ENCODE measurements at regions not wholly inside any gene's neighbourhood (a gene's known extent, or its start where the extent isn't known, plus 50 kb on each side); places are given as distances from the start of the nearest gene placed in this dataset.

DNA sequence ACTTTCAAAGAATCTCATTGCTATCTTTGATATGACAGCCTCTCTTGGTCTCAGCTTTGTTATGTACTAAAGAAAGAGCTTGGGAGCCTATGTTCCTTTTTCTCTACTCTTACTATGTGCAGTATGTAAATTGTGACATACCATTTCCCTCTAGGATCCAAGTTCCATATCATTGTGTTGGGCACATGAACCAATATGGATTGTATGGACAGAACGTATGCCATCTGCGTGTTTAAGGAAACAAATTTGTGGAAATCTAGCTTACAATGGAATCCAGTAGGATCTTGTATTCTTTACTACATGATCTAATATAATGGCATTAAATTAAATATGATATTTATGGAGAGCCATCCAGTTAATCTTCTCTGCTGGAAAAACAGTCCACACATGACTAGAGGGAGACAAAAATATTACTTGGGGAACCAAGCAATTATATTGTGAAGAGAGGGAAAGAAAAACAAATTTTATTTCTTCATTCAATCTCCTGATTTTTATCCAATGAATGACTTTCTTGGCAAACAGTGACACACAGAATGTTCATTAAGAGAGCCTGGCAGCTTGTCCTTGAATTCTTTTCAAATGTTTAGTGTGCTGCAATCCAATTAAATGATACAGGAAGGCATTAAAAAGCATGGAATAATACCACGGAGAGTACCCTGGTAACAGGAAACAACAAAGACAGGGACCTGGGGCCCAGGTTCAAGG is 106.5 kb upstream of the DAB1 start:
- no peak for DNase-seq

GRCh38 chr1:57522575-57522974 is 98.7 kb upstream of the DAB1 start:
- no peak for DNase-seq

DNA sequence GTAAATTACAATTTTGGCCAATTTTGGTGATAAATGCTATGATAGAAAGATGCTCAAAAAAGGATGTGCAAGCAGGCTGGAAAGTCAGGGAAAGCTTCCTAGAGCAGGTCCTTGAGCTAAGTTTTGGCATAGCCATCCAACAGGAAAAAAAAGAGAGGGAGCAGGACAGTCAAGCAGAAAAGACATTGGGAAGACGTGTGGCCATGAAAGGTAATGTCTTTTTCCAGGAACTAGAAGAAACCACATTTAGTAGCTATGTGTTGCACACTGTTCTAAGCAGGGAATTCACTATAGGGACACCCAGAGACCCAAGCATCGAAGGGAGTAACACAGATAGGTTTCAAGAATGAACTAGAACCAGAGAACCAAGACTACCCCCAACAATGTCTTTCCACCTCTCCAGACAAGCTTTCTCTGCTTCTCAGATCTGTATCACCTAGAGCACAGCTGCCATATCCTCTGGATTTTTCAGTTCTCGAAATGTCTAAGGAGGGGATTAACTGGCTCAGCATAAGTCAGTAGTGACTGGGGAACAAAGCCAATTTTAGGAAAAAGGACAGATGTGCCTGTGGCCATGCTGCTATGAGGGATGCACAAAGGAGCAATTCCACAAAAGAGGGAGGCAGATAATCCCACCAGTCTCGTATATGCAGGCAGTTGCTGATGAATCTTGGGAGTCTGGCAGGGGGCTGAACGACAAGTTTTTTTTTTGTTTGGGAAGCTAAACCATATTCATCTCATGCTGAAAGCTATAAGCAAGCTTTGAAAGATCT is 97.1 kb upstream of the DAB1 start:
- no peak for DNase-seq

GRCh38 chr1:57518496-57518895 is 94.6 kb upstream of the DAB1 start:
- no peak for DNase-seq

- DNase-seq, result no peak
Measured at GRCh38 chr1:57517587-57518374, 93.9 kb upstream of the DAB1 start.

DNA sequence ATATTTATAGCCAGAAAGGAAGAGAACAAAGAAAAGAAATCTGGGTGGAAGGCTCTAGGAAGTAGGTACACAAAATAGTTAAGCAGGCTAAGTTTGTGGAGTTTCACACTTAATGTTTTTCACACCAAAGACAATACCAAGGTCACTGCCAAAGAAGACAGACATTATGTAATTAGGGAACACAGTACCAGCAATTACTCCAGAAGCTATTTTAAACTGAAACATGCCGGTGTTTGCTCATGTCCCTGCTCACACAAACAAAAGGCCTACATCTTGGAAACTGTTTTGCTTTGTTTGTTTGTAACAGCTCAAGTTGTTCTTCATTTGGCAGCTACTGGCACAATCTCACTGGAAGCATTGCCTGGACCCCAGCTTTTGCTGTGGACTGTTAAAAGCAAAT is 88.5 kb upstream of the DAB1 start:
- DNase-seq, result no peak

- DNase-seq, result no peak
Measured at GRCh38 chr1:57506941-57507340, 83.1 kb upstream of the DAB1 start.

DNA sequence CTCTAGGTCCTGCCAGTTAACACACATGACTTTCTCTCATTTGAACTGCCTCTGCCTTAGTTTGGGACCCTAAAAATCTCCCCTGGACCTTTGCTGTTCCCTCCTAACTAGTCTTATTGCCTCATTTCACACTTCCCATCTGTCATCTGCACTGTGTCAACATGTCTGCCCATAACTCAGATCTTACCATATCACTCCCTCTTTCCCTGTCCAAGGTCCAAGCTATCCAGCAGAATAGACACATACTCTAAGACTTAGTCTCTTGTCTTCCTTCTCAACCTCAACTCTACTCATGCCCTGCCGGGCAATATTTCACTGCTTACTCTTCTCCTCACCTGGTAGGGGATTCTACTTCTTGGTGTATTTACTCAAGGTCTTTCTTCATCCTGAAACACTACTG is 79.5 kb upstream of the DAB1 start:
- DNase-seq, result no peak

DNA sequence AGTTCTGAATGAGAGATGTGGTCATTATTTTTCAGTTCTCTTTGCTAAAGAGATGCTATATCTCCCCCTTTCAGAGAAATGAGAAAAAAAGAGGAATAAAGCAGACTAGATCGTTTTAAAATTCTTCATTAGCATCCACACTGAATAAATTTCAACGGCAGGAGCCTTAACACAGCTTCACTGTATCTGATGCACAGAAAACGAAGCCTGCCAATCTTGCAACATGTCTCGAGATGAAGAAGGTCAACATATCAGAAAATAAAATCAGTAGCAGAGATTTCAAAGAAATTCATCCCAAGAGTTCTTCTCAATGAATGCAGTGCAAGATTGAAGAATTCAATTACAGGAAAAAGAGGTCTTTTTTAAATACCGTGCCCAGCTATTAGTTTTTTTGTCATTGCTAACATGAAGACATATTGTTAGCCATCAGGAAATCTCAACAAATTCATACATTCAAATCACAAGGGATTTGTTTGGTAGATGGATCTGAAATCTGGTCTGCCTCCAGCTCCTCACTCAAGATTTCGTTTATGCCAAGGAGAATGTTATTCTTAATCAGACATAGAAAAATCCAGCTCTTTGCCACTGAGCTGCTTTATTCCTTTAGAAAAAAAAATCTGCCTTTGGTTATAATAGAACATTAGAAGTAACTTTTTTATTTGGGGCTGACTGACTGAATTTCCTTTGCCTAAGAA is 76.4 kb upstream of the DAB1 start:
- DNase-seq, result no peak

- no peak for DNase-seq
Measured at GRCh38 chr1:57494530-57495079, 70.7 kb upstream of the DAB1 start.

DNA sequence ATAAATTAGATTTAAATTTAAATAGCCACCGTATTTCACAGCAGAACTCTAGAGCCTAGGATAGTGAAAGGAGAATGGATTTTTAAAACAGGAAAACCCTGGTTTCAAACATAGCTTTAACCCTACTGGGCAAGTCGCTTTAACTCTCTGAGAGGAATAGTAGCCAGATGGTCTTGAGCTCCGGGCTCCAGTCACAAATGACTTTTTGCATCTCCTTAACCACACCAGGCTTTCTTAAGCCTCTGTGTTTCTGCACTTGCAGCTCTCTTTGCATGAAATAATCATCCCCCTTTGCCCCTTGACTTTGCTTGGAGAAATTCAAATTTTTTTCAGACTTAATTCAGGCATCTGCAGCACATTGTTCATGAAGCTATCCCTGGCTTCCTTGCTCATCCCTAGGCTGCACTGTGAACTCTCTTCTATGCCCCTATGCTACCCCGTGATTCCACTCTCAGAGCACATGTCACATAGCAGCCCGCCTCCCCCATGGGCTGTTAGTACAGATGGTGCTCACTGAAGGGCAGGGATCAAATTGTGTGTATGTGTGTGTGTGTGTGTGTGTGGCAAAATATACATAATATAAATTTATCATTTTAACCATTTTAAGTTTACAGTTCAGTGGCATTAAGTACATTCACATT is 68.8 kb upstream of the DAB1 start:
- no peak for DNase-seq

DNA sequence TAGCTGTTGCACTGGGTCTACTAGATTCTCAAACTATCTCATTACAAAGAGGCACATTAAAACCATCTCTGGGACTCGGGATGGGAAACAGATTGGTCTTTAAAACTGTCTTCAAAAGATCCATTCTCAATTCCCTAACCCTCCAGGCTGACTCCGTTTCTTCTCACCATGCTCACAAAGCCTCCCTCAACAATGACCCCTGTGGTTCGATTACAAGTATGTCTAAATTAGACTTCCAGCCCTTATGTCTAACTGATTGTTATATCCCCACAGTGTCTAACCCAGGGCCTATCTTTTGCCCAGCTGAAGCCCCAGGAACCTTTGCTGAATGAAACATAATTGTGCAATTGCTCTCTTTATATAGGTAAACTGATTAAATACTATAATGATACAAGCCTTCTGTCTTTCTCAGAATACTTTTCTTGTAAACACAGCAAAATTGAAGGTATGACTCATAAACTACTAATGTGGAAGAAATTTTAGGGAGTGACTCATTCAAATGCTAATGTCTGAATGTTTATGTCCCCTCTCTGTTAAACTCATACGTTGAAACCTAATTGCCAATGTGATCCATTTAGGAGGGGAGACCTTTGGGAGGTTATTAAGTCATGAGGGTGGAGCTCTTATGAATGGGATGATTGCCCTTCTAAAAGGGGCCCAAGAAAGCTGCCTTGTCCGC is 65.6 kb upstream of the DAB1 start:
- peak; percentile 84 for DNase-seq

DNA sequence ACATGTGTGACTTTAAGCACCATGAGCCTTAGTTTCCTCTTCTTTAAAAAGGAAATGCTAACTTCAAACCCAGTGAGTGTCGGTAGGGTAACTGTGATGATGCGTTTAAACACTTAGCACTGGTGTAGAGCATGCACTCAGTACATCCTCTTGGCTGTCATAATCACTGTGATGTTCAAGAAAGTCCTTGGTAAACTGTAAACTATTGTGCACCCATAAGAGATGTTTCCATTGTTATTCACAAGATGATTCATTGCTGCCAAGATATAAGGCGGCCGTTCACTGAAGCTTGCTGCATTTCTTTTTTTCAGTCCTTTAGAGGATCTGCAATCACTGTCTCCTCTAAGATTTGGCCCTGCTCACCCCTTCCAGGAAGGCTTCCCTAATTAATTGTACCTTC is 61.8 kb upstream of the DAB1 start:
- DNase-seq, result peak; percentile 67

DNA sequence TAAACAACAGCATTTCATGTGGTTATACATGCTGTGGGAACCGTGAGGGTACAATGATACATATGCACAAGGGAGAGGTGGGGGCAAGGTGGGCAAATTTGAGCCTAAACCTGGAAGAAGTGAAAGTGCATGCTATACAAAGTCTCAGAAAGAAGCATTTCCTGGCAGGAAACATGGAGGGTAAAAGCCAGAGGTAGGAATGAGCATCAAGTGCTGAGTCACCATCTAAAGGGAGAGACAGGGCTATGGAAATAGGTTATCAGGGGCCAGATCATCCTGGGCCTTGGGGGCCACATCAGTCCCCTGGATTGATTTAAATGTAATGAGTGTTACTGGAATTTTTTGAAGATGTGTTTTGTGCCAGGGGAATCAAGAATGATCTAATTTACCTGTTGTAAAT is 60.1 kb upstream of the DAB1 start:
- no peak for DNase-seq

DNA sequence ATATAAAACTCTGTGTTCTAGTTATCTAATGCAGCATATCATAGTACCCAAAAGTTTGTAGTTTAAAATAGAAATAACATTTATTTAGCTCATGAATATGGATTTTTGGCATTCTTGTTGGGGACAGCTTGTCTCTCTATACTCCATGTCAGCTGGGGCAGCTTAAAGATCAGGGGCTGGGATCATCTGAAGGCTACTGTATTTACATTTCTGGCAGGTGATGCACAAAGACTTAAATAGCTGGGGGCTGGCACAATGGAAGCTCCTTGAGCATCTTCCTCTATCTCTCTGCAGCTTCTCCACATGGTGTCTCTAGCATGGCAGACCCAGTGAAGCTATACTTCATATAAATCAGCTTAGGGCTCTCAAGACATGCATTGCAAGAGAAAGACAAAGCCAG is 55.6 kb upstream of the DAB1 start:
- DNase-seq, result no peak

GRCh38 chr1:57475366-57475765 is 51.5 kb upstream of the DAB1 start:
- no peak for DNase-seq

DNA sequence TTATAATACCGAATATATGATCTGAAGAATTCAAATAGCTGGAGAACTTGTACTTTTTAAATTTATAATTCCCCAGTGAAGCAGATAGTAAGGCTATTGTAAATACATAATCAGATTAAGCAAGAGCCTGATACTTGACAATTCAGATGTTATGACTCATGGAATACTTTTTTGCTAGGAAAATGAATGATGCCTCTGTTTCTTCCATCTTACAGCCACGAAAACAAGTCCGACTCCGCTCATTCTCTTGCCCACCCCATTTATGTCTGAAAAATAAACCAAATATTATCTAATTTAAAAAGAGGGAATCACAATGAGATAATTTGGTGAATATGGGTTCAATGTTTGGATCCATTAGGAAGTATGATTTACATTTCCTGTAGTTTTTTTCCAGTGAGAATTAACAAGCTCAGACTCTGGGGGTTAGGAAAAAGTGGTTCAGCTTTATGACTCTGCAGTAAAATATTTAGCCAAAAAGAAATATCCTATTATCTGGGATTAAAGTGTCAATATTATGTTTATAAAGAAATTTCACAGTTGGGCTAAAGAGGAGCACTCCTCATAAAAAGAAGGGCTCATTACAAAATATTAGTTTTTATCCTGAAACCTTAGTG is 50.4 kb upstream of the DAB1 start:
- DNase-seq, result peak; percentile 70
